PC-3 (cell line): ENCODE measurements at regions not wholly inside any gene's neighbourhood (a gene's known extent, or its start where the extent isn't known, plus 50 kb on each side); places are given as distances from the start of the nearest gene placed in this dataset.

Experiments
- ATAC-seq: fragments of 200-7000 bp; cut with Tn5 transposase; 2 replicates; pipeline ENCODE4 v1.9.1; 2020; ENCODE audit warnings: mild to moderate bottlenecking, moderate library complexity
- BruUV-seq: library from RNA; stranded (reverse); fragments of 400-500 nt; replicated peaks from 2 replicates; lab custom pipeline; 2021; lab: Mats Ljungman, UMichigan
- CTCF ChIA-PET: fragments of 300-600 bp; sonication (Branson Sonifier 250); formaldehyde crosslinking; loops from one replicate; lab custom pipeline; 2022; ENCODE audit warnings: antibody characterized with exemption; lab: Charles Lee
- POLR2A ChIA-PET: fragments of 300-600 bp; sonication (Branson Sonifier 250); formaldehyde crosslinking; loops from one replicate; lab custom pipeline; 2022; ENCODE audit warnings: antibody characterized with exemption; ENCODE audit not compliant: unreplicated experiment; lab: Charles Lee
- DNase-seq: peaks from one replicate; pipeline ENCODE4 v3.0.0-alpha.2; 2015
- H2AFZ ChIP-seq: fragments of 300-600 bp; sonication (generic); 2 replicates; pipeline ENCODE4 v1.6.0; 2016; ENCODE audit warnings: antibody characterized with exemption, low read length
- H3F3A ChIP-seq: fragments of 300-600 bp; sonication (generic); one replicate; pipeline ENCODE4 v1.6.0; 2017; ENCODE audit warnings: antibody characterized with exemption, low read length, control low read depth, mild to moderate bottlenecking; ENCODE audit not compliant: unreplicated experiment
- H3K27ac ChIP-seq: fragments of 300-600 bp; sonication (generic); 2 replicates; pipeline ENCODE4 v1.5.1; 2016; ENCODE audit warnings: mild to moderate bottlenecking, low read length
- H3K27me3 ChIP-seq: fragments of 300-600 bp; sonication (generic); 2 replicates; pipeline ENCODE4 v1.6.1; 2016; ENCODE audit warnings: low read length, mixed read lengths
- H3K36me3 ChIP-seq: fragments of 300-600 bp; sonication (generic); 2 replicates; pipeline ENCODE4 v1.6.1; 2016; ENCODE audit warnings: low read depth, mixed run types, low read length, mixed read lengths
- H3K4me1 ChIP-seq: fragments of 300-600 bp; sonication (generic); 2 replicates; pipeline ENCODE4 v1.5.1; 2016; ENCODE audit warnings: low read length; ENCODE audit not compliant: insufficient read depth
- H3K4me2 ChIP-seq: fragments of 300-600 bp; sonication (generic); 2 replicates; pipeline ENCODE4 v1.6.0; 2016; ENCODE audit warnings: low read length
- H3K4me3 ChIP-seq: fragments of 300-600 bp; sonication (generic); 2 replicates; pipeline ENCODE4 v1.5.1; 2016; ENCODE audit warnings: mild to moderate bottlenecking, low read length, mixed read lengths
- H3K79me2 ChIP-seq: fragments of 300-600 bp; sonication (generic); 2 replicates; pipeline ENCODE4 v1.6.1; 2017; ENCODE audit warnings: low read length, mixed read lengths
- H3K9ac ChIP-seq: fragments of 300-600 bp; sonication (generic); 2 replicates; pipeline ENCODE4 v1.6.0; 2016; ENCODE audit warnings: mild to moderate bottlenecking, low read length
- H3K9me2 ChIP-seq: fragments of 300-600 bp; sonication (generic); replicated peaks from 2 replicates; pipeline ENCODE4 v1.6.1; 2016; ENCODE audit warnings: mixed run types, low read length, mixed read lengths
- H3K9me3 ChIP-seq: fragments of 300-600 bp; sonication (generic); 2 replicates; pipeline ENCODE4 v1.6.1; 2016; ENCODE audit warnings: low read length, mixed read lengths
- H4K20me1 ChIP-seq: fragments of 300-600 bp; sonication (generic); 2 replicates; pipeline ENCODE4 v1.6.1; 2016; ENCODE audit warnings: low read length, mixed read lengths
- CTCF ChIP-seq: fragments of 300-600 bp; sonication (generic); conservative IDR thresholded peaks from 2 replicates; pipeline ENCODE4 v1.5.1; 2017; ENCODE audit warnings: antibody characterized with exemption, low read depth, mild to moderate bottlenecking, low read length
- EZH2 ChIP-seq: fragments of 300-600 bp; sonication (generic); IDR thresholded peaks from one replicate; pipeline ENCODE4 v1.6.1; 2017; ENCODE audit warnings: antibody characterized with exemption, mild to moderate bottlenecking, low read length; ENCODE audit not compliant: unreplicated experiment
- EZH2phosphoT487 ChIP-seq: fragments of 300-600 bp; sonication (generic); IDR thresholded peaks from 2 replicates; pipeline ENCODE4 v1.6.1; 2018; ENCODE audit warnings: mild to moderate bottlenecking, antibody characterized with exemption, low read length, borderline replicate concordance
- intact Hi-C: fragments of 100-400 bp; cut with micrococcal nuclease; formaldehyde crosslinking; loops from 2 replicates; pipeline ENCODE4 v1.9.0; 2023

DNA sequence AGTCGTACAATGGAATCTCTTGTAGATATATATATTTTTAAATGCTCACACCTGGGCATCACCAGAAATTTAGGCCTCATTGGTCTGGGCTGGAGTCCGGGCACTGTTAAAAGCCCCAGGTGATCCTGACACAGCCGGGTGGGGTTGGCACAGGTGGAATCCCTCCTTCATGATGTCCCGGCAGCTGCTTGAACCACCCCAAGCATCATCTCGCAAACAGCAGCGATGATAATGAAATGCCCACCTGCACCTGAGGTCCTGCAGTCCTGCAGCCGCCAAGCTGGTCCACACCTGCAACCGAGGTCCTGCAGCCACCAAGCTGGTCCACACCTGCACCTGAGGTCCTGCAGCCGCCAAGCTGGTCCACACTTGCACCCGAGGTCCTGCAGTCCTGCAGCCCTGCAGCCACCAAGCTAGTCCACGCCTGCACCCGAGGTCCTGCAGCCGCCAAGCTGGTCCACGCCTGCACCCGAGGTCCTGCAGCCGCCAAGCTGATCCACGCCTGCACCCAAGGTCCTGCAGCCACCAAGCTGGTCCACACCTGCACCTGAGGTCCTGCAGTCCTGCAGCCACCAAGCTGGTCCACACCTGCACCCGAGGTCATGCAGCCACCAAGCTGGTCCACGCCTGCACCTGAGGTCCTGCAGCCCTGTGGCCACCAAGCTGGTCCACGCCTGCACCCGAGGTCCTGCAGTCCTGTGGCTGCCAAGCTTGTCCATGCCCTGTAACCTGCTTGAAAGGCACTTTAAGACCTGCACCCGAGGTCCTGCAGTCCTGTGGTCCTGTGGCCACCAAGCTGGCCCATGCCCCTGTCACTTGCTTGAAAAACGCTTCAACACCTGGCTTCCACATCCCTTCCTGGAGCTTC is 261.2 kb downstream of the DLL1 start:
- Histone ChIP-seq H2AFZ (no peak overlapping the region), H3K79me2 (no peaks in the 10 kb centered on the region), H3F3A (no peaks in the 10 kb centered on the region), H3K9me3 (no peaks in the 10 kb centered on the region), H3K9ac (no peak overlapping the region), H3K4me1 (peaks cover 45% of the 10 kb centered on the region), H3K9me2 (no peaks in the 10 kb centered on the region), H3K27ac (no peak overlapping the region), H3K4me2 (no peak overlapping the region), H3K27me3 (no peaks in the 10 kb centered on the region), H3K4me3 (no peak overlapping the region), H4K20me1 (no peaks in the 10 kb centered on the region), H3K36me3 (no peaks in the 10 kb centered on the region)
- TF ChIP-seq EZH2phosphoT487: no peak
- TF ChIP-seq EZH2: no peak
- TF ChIP-seq CTCF: no peak
- no TSS peak for BruUV-seq
- ChIA-PET CTCF (no interaction called here), POLR2A (no interaction called here)
- DNase-seq: no peak
- intact Hi-C loops: no loop called here
- ATAC-seq: no peak

- Histone ChIP-seq H2AFZ (no peak overlapping the region), H4K20me1 (no peaks in the 10 kb centered on the region), H3K9me3 (no peaks in the 10 kb centered on the region), H3K9ac (no peak overlapping the region), H3K27me3 (no peaks in the 10 kb centered on the region), H3F3A (no peaks in the 10 kb centered on the region), H3K27ac (no peak overlapping the region), H3K36me3 (no peaks in the 10 kb centered on the region), H3K4me2 (no peak overlapping the region), H3K9me2 (no peaks in the 10 kb centered on the region), H3K79me2 (no peaks in the 10 kb centered on the region), H3K4me3 (no peak overlapping the region), H3K4me1 (peaks cover 45% of the 10 kb centered on the region)
- BruUV-seq: no TSS peak
- ATAC-seq (no peak), DNase-seq (no peak)
- POLR2A ChIA-PET: no interaction called here
- TF ChIP-seq EZH2: no peak
- intact Hi-C loops: no loop called here
- CTCF ChIA-PET: no interaction called here
Observed at GRCh38 chr6:170028629-170029345, 262.1 kb downstream of the DLL1 start.

- Histone ChIP-seq H3K9ac (no peak overlapping the region), H3F3A (no peaks in the 10 kb centered on the region), H2AFZ (no peak overlapping the region), H3K4me2 (no peak overlapping the region), H3K4me3 (no peak overlapping the region), H3K9me3 (no peaks in the 10 kb centered on the region), H3K27ac (no peak overlapping the region), H4K20me1 (no peaks in the 10 kb centered on the region), H3K79me2 (no peaks in the 10 kb centered on the region), H3K4me1 (peaks cover 45% of the 10 kb centered on the region), H3K36me3 (no peaks in the 10 kb centered on the region), H3K27me3 (no peaks in the 10 kb centered on the region), H3K9me2 (no peaks in the 10 kb centered on the region)
- CTCF ChIA-PET: no interaction called here
- DNase-seq (no peak), ATAC-seq (no peak)
- intact Hi-C loops: no loop called here
- BruUV-seq: no TSS peak
- no peak for TF ChIP-seq CTCF
- no peak for TF ChIP-seq EZH2
- no peak for TF ChIP-seq EZH2phosphoT487
- POLR2A ChIA-PET: no interaction called here
Observed at GRCh38 chr6:170027647-170028043, 263.2 kb downstream of the DLL1 start.
